HG03095 (cell line): ENCODE measurements at regions not wholly inside any gene's neighbourhood (a gene's known extent, or its start where the extent isn't known, plus 50 kb on each side); places are given as distances from the start of the nearest gene placed in this dataset.
"Not testable (repeated sequence)": the region's sequence is repeated elsewhere in the genome, so short reads cannot be mapped to it uniquely, and the experiment has no call there.

Source experiments
- ATAC-seq: cut with Tn5 transposase; IDR thresholded peaks from one replicate; pipeline ENCODE4 v1.9.1; 2021; ENCODE audit warnings: moderate library complexity; ENCODE audit not compliant: unreplicated experiment

GRCh38 chr12:92062539-92063493, 82.8 kb downstream of the BTG1 start:
- ATAC-seq = no peak

- ATAC-seq = no peak
These were observed 84.6 kb downstream of the BTG1 start for GRCh38 chr12:92061061-92061460.

- ATAC-seq = no peak
These were observed 85.7 kb downstream of the BTG1 start for GRCh38 chr12:92059960-92060359.

GRCh38 chr12:92058664-92059063, 87.0 kb downstream of the BTG1 start:
- ATAC-seq = no peak

DNA sequence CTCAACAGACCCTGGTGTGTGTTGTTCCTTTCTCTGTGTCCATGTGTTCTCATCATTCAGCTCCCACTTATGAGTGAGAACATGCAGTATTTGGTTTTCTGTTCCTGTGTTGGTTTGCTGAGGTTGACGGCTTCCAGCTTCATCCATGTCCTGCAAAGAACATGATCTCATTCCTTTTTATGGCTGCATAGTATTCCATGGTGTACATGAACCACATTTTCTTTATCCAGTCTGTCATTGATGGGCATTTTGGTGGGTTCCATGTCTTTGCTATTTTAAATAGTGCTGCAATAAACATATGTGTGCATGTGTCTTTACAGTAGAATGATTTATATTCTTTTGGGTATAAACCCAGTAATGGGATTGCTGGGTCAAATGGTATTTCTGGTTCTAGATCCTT, 88.9 kb downstream of the BTG1 start:
- ATAC-seq = not testable (repeated sequence)

DNA sequence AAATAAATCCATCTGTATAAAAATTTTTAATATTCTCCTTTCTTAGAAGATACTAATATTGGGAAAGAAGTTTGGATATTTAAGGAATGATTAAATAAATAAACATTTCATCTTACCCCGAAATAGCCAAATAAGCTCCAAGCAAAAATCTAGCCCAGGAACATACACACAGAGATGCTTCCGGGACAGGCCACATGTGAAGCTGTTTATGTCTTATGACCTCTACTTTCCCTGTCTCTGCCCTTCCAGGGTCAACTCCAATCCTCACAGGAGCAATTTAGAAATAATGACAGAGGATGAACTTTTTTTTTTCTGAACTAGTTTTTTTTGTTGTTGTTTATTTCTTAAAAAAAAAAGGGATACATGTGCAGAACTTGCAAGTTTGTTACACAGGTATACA, 89.4 kb downstream of the BTG1 start:
- ATAC-seq = no peak

- no peak for ATAC-seq
These were observed 89.8 kb downstream of the BTG1 start for GRCh38 chr12:92055877-92056276.

GRCh38 chr12:92051441-92051840, 94.2 kb downstream of the BTG1 start:
- no peak for ATAC-seq

DNA sequence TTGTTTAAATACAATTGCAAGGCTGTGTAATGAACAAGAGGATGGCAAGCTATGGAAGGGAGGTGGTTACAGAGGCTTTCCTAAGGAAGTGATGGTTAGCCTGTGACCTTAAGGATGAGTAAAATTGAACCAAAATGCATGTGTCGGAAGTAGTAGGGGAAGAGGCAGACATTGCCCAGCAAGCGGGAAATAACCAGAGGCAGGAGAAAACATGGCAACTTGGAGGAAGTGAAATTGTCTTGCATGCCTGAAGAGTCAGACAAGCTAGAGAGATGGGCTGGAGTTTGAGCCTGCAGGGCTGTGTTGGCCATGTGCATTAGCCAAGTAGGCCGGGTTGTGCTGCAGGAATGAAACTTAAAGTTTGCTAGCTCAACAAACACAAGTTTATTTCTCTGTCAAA, 96.2 kb downstream of the BTG1 start:
- peak; percentile 89 for ATAC-seq

- ATAC-seq = no peak
These were observed 98.2 kb downstream of the BTG1 start for GRCh38 chr12:92047393-92047826.

- ATAC-seq = no peak
These were observed 98.9 kb downstream of the BTG1 start for GRCh38 chr12:92046557-92047392.

DNA sequence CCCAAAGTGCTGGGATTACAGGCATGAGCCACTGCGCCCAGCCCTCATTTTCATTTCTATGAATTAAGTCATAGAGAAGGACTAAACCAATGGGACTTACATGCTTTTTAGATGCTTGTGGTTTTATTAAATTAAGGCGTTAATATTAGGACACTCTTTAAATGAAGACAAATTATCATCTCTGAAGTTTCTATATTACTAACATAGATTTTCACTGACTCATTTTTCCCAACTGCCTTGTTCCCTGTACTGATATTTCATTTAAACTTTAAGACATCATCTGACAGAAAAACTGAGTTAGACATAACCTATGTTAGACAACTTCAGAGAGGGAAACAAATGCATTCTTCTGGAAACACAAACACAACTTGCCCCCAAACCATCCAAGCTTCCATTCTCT, 99.8 kb downstream of the BTG1 start:
- ATAC-seq = no peak

DNA sequence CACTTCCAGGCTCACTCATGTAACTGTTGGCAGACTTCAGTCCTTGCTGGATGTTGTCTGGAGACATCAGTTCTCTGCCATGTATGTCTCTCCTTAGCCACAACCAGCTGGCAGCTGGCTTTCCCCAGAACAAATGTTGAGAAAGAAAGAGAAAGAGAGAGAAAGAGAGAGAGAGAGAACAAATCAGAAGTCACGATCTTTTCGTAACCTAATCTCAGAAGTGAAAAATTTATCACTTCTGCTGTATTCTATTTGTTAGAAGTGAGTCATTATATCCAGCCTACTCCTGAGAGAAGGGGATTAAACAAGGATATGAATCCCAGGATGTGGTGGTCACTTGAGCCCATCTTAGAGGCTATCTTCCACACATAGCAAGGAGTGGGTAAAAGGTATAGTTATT, 101.2 kb downstream of the BTG1 start:
- no peak for ATAC-seq

DNA sequence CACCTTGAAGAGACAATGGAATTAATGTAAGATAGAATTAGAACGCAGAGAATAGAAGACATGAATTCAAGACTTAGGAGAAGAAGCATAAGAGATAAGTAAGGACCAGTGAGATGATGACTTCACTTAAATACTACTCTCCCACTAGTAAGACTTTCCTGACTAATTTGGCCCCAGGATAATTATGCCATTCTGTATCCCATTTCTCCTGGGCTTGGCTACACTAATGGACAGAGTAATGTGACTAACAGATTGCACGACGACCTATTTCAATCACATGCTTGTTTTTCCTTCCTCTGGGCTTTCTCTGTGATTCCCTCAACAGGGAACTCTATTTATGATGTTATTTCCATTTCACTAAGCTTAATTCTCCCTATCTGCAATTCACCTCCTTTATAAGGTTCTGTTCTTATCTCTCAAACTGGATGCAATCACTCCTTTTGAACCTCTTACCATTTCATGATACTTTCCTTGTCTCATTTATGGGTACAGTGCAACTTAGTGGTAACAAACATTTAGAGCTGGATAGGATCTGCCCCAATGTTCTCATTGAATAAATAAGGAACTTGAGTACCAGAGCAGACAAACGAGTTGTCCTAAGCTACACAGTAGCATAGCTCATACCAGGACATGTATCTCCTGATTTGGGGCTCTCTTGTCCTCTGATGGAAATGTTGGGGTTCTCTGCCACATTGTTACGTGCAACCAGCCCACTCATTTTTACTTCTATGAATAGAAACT, 102.7 kb downstream of the BTG1 start:
- no peak for ATAC-seq

GRCh38 chr12:92041742-92042141, 103.9 kb downstream of the BTG1 start:
- no peak for ATAC-seq

GRCh38 chr12:92039046-92039445, 106.6 kb downstream of the BTG1 start:
- ATAC-seq = no peak

DNA sequence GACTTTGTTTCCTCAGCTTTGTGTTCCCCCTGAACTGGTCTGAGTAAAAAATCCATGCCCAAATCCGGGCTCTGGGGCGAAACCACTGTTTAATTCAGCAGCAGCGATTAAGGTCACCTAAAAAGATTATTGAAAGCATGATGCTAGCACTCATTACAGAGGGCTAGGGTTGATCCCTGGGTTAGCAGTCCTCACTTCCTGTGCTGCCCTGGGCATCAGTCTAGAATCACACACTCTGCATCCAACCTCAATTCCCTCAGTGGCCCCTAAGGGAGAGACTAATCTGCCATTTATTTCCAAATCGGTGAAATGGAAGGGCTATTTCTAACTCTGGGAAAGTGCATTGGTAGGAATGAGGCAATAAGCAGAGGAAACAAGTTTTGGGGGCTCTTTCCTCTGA, 107.2 kb downstream of the BTG1 start:
- no peak for ATAC-seq

DNA sequence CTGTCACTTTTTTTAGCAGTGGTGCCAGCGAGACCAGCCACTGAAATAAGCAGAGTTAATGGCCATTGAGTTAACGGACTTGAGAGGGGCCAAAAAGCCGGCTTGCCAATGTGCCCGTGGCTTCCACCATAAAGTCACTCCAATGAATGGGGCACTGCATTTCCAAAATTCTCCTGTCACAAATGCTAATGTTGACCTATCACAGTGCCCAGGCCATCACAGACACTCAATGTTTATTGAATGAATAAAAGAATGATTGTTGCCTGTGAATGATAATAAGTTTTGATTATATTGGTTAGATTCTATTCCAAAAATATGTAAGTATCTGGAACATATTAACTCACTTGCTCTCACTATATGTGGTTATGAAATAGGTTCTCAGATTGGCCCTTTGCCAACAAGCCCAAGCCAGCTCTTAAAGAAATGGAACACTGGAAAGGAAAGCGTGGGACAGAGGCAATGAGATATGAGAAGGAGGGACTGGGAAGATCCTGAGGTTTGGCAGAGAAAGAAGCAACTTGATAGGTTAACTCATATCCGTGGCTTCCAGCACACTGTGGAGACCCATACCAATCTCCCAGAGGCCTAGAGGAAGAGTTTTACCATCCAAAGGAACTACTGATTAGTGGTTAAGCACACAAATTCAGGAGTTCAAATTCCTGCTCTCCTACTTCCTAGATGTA, 108.7 kb downstream of the BTG1 start:
- ATAC-seq = no peak

- ATAC-seq = no peak
These were observed 109.5 kb downstream of the BTG1 start for GRCh38 chr12:92036061-92036620.

GRCh38 chr12:92035477-92035876, 110.2 kb downstream of the BTG1 start:
- no peak for ATAC-seq
